ENCODE measurements at regions not wholly inside any gene's neighbourhood (a gene's known extent, or its start where the extent isn't known, plus 50 kb on each side); places are given as distances from the start of the nearest gene placed in this dataset.
"Not testable (repeated sequence)": the region's sequence is repeated elsewhere in the genome, so short reads cannot be mapped to it uniquely, and the experiment has no call there.

DNA sequence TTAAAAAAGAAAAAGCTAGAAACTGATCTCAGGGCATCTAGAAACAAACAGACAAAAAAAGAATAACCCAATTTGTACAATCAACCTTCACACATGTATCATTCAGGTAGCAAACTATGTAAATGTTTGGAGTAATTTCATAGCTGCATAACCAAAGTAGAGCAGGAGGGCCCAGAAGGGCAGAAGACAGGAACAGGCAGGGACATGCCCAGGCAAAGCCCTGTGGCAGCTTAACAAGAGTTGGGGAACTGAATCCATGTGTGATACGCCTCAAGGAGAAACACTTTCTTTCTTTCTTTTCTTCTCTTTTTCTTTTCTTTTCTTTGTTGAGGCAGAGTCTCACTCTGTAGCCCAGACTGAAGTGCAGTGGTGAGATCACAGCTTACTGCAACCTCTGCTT lies 390.4 kb upstream of the ANKRD20A1 start:
- H3K4me1 ChIP-seq (ENCODE audit: control insufficient read depth in 2 of 2, insufficient read depth in 2 of 2, low read length in 2 of 2); H3K36me3 ChIP-seq (replicated peaks in 1 of 2; ENCODE audit: control extremely low read depth in 1 of 2, control insufficient read depth in 1 of 2, extremely low read depth in 1 of 2, insufficient read depth in 2 of 2, low read length in 1 of 2); CTCF ChIA-PET; H3K4me1 Mint-ChIP-seq; H3K9me3 ChIP-seq (ENCODE audit: control extremely low read depth in 1 of 3, control insufficient read depth in 2 of 3, insufficient read depth in 1 of 3, low read length in 2 of 3); H3K4me2 ChIP-seq (replicated peaks; ENCODE audit: low read depth, low read length, poor library complexity, severe bottlenecking); H3K4me3 ChIP-seq (ENCODE audit: control extremely low read depth in 1 of 5, extremely low read depth in 1 of 5, insufficient read depth in 1 of 5, low read depth in 2 of 5, low read length in 4 of 5); H3K9ac ChIP-seq (ENCODE audit: low read length); POLR2A ChIA-PET; H3K79me2 ChIP-seq (ENCODE audit: control insufficient read depth, insufficient read depth, low read length); H3K9me3 Mint-ChIP-seq (ENCODE audit: insufficient read depth); H3K27me3 Mint-ChIP-seq; intact Hi-C loops (cut with micrococcal nuclease); H3K27me3 ChIP-seq (replicated peaks in 1 of 4; ENCODE audit: control extremely low read depth in 1 of 4, control insufficient read depth in 3 of 4, insufficient read depth in 4 of 4, low read length in 3 of 4); H3K27ac ChIP-seq (ENCODE audit: low read length in 2 of 2); H3K27ac Mint-ChIP-seq; H2AFZ ChIP-seq (ENCODE audit: insufficient read depth, low read depth, low read length, poor library complexity, severe bottlenecking); H4K20me1 ChIP-seq (ENCODE audit: control insufficient read depth, insufficient read depth, low read length, poor library complexity, severe bottlenecking); H3K4me3 Mint-ChIP-seq; DNase-seq; ATAC-seq (ENCODE audit: low read depth): not testable (repeated sequence)
- WGBS (ENCODE audit: insufficient coverage): no CpG with 5 or more reads among the region's 1 CpG

DNA sequence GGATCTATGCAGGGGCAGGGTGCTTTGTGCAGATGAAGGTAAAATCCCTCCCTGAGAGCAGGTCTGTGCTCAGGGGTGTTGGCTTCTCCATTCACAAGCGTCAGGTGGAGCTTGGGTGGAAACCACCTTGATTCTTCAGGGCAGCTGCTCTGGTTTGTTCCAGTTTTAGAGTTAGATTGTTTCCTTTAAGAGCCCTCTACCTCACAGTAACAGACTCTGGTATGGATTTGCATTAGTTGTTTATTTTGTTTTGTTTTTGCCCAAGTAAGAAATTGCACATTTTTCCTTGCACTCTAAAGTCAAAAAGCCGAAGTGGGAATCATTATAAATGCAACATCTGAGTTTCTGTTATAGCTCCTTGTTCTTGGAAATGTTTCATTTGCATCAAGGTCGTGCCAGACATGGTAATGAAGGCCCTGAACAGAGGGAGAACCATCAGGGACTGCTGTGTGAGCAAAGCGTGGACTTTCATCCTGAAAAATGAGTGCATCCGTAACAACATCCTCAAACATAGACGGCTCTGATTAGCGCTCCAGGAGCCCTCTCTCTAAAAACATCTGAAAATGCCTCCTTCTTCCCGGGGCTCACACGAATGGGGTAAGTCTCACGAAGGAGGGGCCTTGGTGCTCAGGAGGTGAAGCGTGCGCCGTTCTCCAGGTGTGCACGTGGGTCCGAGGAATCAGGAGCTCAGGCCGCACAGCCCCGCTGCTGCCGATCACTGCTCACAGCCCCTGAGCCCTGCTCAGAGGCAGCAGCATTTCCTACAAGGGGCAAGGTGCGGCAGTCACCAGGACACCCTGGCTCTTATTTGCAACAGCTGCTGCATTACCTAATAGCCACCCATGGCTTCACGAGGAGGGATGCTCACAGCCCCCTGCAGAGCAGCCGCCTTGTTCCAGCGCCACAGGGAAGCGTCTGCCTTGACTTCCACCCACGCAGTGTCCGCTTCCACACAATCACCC lies 396.7 kb upstream of the ANKRD20A1 start:
- H3K36me3 ChIP-seq (replicated peaks in 1 of 2; ENCODE audit: control extremely low read depth in 1 of 2, control insufficient read depth in 1 of 2, extremely low read depth in 1 of 2, insufficient read depth in 2 of 2, low read length in 1 of 2); H3K79me2 ChIP-seq (ENCODE audit: control insufficient read depth, insufficient read depth, low read length); H3K4me3 Mint-ChIP-seq; H3K4me2 ChIP-seq (replicated peaks; ENCODE audit: low read depth, low read length, poor library complexity, severe bottlenecking); H3K9me3 Mint-ChIP-seq (ENCODE audit: insufficient read depth); H3K4me3 ChIP-seq (ENCODE audit: control extremely low read depth in 1 of 5, extremely low read depth in 1 of 5, insufficient read depth in 1 of 5, low read depth in 2 of 5, low read length in 4 of 5); H3K27me3 Mint-ChIP-seq; CTCF ChIA-PET; H3K27me3 ChIP-seq (replicated peaks in 1 of 4; ENCODE audit: control extremely low read depth in 1 of 4, control insufficient read depth in 3 of 4, insufficient read depth in 4 of 4, low read length in 3 of 4); intact Hi-C loops (cut with micrococcal nuclease); POLR2A ChIA-PET; H3K9ac ChIP-seq (ENCODE audit: low read length); H3K9me3 ChIP-seq (ENCODE audit: control extremely low read depth in 1 of 3, control insufficient read depth in 2 of 3, insufficient read depth in 1 of 3, low read length in 2 of 3); DNase-seq; H3K4me1 ChIP-seq (ENCODE audit: control insufficient read depth in 2 of 2, insufficient read depth in 2 of 2, low read length in 2 of 2); H3K27ac ChIP-seq (ENCODE audit: low read length in 2 of 2); H4K20me1 ChIP-seq (ENCODE audit: control insufficient read depth, insufficient read depth, low read length, poor library complexity, severe bottlenecking); ATAC-seq (ENCODE audit: low read depth); H2AFZ ChIP-seq (ENCODE audit: insufficient read depth, low read depth, low read length, poor library complexity, severe bottlenecking); H3K27ac Mint-ChIP-seq; H3K4me1 Mint-ChIP-seq: not testable (repeated sequence)
- no CpG with 5 or more reads among the region's 25 CpGs for WGBS (ENCODE audit: insufficient coverage)

DNA sequence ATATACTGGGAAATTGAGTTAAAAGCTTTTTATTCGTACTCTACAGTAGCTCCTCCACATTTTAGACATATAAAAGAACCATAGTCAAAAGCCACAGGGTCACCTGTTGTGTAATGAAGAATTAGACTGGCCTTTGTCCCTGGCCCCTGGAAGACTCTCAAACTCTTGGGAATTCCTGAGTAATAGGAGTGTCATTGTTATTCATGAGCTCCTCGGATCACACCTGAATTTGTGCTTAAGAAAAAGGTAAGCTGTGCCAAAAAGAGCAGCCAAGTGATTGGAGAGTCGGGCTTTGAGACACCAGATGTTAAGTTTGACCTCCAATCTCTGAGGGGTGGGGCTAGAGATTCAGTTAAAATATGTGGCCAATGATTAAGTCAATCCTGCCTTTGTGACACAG lies 405.8 kb upstream of the ANKRD20A1 start:
- H3K4me2 ChIP-seq (replicated peaks; ENCODE audit: low read depth, low read length, poor library complexity, severe bottlenecking); H3K9me3 Mint-ChIP-seq (ENCODE audit: insufficient read depth); CTCF ChIA-PET; POLR2A ChIA-PET; H3K36me3 ChIP-seq (replicated peaks in 1 of 2; ENCODE audit: control extremely low read depth in 1 of 2, control insufficient read depth in 1 of 2, extremely low read depth in 1 of 2, insufficient read depth in 2 of 2, low read length in 1 of 2); H3K27ac ChIP-seq (ENCODE audit: low read length in 2 of 2); DNase-seq; ATAC-seq (ENCODE audit: low read depth); H3K4me1 Mint-ChIP-seq; H3K27ac Mint-ChIP-seq; H3K27me3 Mint-ChIP-seq; H3K4me3 Mint-ChIP-seq; H3K9me3 ChIP-seq (ENCODE audit: control extremely low read depth in 1 of 3, control insufficient read depth in 2 of 3, insufficient read depth in 1 of 3, low read length in 2 of 3); H3K4me1 ChIP-seq (ENCODE audit: control insufficient read depth in 2 of 2, insufficient read depth in 2 of 2, low read length in 2 of 2); H3K9ac ChIP-seq (ENCODE audit: low read length); H3K27me3 ChIP-seq (replicated peaks in 1 of 4; ENCODE audit: control extremely low read depth in 1 of 4, control insufficient read depth in 3 of 4, insufficient read depth in 4 of 4, low read length in 3 of 4); H2AFZ ChIP-seq (ENCODE audit: insufficient read depth, low read depth, low read length, poor library complexity, severe bottlenecking); H3K79me2 ChIP-seq (ENCODE audit: control insufficient read depth, insufficient read depth, low read length); H4K20me1 ChIP-seq (ENCODE audit: control insufficient read depth, insufficient read depth, low read length, poor library complexity, severe bottlenecking); intact Hi-C loops (cut with micrococcal nuclease); H3K4me3 ChIP-seq (ENCODE audit: control extremely low read depth in 1 of 5, extremely low read depth in 1 of 5, insufficient read depth in 1 of 5, low read depth in 2 of 5, low read length in 4 of 5): not testable (repeated sequence)
- no CpG with 5 or more reads among the region's 3 CpGs for WGBS (ENCODE audit: insufficient coverage)

DNA sequence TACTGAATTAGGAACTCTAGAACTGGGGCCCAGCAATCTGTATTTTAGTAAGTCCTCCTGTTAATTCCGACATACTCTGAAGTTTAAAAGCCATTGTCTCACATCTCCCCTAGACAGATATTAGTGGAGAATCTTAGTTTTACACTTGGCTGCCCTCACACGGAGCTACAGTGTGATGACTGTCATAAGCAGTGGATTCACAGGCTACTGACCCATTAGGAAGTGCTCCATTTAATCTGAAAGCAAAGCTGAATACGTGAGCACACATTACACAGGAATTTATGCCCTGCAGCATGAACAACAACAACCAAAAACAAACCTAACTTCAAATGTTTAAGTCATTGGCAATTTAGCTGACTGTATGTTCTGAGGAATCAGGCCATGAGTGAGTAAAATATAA lies 416.4 kb upstream of the ANKRD20A1 start:
- H4K20me1 ChIP-seq (ENCODE audit: control insufficient read depth, insufficient read depth, low read length, poor library complexity, severe bottlenecking); H3K4me1 ChIP-seq (ENCODE audit: control insufficient read depth in 2 of 2, insufficient read depth in 2 of 2, low read length in 2 of 2); H3K4me1 Mint-ChIP-seq; H3K27me3 Mint-ChIP-seq; DNase-seq; H3K27ac Mint-ChIP-seq; CTCF ChIA-PET; POLR2A ChIA-PET; H3K4me3 ChIP-seq (ENCODE audit: control extremely low read depth in 1 of 5, extremely low read depth in 1 of 5, insufficient read depth in 1 of 5, low read depth in 2 of 5, low read length in 4 of 5); ATAC-seq (ENCODE audit: low read depth); H2AFZ ChIP-seq (ENCODE audit: insufficient read depth, low read depth, low read length, poor library complexity, severe bottlenecking); H3K27ac ChIP-seq (ENCODE audit: low read length in 2 of 2); H3K27me3 ChIP-seq (replicated peaks in 1 of 4; ENCODE audit: control extremely low read depth in 1 of 4, control insufficient read depth in 3 of 4, insufficient read depth in 4 of 4, low read length in 3 of 4); H3K4me2 ChIP-seq (replicated peaks; ENCODE audit: low read depth, low read length, poor library complexity, severe bottlenecking); H3K4me3 Mint-ChIP-seq; H3K9ac ChIP-seq (ENCODE audit: low read length); H3K9me3 ChIP-seq (ENCODE audit: control extremely low read depth in 1 of 3, control insufficient read depth in 2 of 3, insufficient read depth in 1 of 3, low read length in 2 of 3); H3K9me3 Mint-ChIP-seq (ENCODE audit: insufficient read depth); intact Hi-C loops (cut with micrococcal nuclease); H3K36me3 ChIP-seq (replicated peaks in 1 of 2; ENCODE audit: control extremely low read depth in 1 of 2, control insufficient read depth in 1 of 2, extremely low read depth in 1 of 2, insufficient read depth in 2 of 2, low read length in 1 of 2); H3K79me2 ChIP-seq (ENCODE audit: control insufficient read depth, insufficient read depth, low read length): not testable (repeated sequence)
- no CpG with 5 or more reads among the region's 3 CpGs for WGBS (ENCODE audit: insufficient coverage)
